Caki2 (cell line): ENCODE measurements at regions not wholly inside any gene's neighbourhood (a gene's known extent, or its start where the extent isn't known, plus 50 kb on each side); places are given as distances from the start of the nearest gene placed in this dataset.
A peak's percentile ranks its signal among the peaks of the same experiment; 100 is the strongest.

Experiments
- DNase-seq: peaks from one replicate; pipeline ENCODE4 v3.0.0-alpha.2; 2015; ENCODE audit warnings: low read depth
- in situ Hi-C: cut with HindIII; loops from 2 replicates; pipeline ENCODE4 v1.10.0; 2016; ENCODE audit warnings: low sequenced_read_pairs, low pct_unique_long_range_greater_than_20kb, mixed read lengths

DNA sequence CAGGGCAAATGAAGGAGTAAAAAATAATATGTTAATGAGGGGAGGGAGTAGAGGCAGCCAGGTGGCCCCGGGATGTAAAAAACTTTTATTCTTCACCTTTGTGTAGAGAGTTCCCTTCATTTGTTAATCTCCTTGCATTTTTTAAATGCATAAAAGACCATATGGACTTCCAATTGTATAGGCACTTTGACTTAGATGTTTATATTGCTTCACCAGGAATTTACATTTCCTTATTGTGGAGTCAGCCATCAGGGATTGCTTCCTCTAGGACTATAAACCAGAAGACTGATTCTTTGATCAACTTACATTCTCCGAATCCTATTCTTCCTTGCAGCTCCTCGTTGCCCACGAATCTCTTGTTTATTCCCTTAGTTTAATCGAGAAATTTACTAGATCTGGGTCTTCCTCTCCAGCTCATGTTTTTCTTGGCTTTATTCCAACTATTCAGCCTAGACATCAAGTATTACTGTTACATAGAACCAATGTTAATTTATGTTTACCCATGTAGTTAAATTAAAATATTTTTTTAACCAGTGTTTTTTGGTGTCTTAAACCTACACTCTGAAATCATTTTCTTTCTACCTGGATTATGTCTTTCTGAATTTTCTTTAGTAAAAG lies 1187.0 kb upstream of the SLC10A2 start:
- in situ Hi-C loops, result no loop called here
- no peak for DNase-seq

DNA sequence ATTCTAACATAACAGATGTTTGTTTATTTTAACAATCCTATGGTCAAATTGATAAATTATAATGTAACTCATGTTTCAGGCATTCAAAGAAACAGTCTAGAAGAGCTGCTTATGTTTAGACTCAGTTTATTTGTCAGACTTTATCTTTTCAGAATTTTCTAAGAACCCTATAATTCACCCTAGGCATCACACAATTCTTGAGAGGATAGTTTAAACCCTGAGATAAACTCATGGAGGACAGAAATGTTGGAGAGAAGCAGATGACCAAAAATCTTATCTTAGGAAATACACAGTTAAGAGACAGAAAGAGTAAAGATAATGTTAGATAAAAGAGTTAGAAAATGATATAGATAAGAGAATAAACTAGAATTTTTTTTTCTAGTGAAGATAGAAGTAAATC lies 1185.7 kb upstream of the SLC10A2 start:
- in situ Hi-C loops, result no loop called here
- no peak for DNase-seq

GRCh38 chr13:104246955-104247354 lies 1180.7 kb upstream of the SLC10A2 start:
- in situ Hi-C loops, result no loop called here
- no peak for DNase-seq

DNA sequence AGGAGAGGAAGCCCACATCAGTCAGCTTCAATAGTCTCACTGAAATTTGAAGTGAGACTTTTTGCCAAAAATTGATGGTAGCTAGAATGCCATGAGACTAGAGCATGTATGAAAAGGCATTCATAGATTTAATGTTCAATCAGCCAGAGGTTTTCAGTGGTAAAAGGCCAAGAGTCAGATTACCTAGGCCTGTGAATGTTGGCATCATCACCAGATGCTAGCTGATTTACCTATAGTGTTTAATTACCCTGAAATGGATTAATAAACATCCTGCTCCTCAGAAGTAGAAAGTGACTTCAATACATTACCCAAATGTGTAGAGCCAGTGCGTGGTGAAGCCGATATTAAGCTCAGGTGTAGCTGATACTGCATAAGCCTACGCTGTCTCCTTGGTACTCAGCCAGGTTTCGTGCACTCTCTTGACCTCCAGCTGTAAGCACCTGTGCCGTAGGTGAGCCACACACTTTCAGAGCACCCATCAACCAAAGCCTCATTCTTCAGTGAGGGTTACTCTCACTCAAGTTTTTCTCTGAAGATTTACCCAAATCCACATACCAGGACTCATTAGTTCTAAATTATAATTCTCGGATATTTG lies 1140.3 kb upstream of the SLC10A2 start:
- DNase-seq, result no peak
- in situ Hi-C loops, result no loop called here

- in situ Hi-C loops, result no loop called here
- DNase-seq, result no peak
Measured at GRCh38 chr13:104204177-104204576, 1138.0 kb upstream of the SLC10A2 start.

DNA sequence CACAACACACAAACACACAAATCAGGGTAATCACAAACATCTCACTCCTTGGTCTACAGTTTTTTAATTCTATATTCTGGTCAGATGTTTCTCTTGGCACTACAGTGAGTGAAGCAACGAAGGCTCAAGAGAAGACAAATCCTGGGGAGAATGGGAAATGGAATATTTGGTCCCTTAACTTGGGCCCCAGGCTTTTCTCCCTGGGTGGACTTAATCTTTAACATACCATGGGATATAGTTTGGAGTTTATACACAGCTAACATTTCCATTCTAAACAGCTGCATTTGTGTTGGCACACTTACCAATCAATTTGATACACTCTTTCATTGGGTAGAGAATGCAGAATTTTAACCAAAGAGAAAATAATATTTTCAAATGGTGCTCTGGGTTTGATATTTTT lies 1132.6 kb upstream of the SLC10A2 start:
- in situ Hi-C loops, result no loop called here

DNA sequence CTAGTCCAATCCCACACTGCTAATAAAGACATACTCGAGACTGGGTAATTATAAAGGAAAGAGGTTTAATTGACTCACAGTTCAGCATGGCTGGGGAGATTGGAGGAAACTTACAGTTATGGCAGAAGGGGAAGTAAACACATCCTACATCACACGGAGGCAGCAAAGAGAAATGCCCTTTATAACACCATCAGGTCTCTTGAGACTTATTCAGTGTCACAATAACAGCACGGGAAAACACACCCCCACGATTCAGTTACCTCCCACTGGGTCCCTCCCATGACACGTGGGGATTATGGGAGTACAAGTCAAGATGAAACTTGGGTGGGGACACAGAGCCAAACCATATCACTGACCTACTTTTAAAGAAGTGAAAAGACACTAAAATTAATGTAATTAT lies 1130.4 kb upstream of the SLC10A2 start:
- in situ Hi-C loops, result no loop called here
- no peak for DNase-seq

More for the DNA sequence above, 1132.6 kb upstream of the SLC10A2 start:
- no peak for DNase-seq

DNA sequence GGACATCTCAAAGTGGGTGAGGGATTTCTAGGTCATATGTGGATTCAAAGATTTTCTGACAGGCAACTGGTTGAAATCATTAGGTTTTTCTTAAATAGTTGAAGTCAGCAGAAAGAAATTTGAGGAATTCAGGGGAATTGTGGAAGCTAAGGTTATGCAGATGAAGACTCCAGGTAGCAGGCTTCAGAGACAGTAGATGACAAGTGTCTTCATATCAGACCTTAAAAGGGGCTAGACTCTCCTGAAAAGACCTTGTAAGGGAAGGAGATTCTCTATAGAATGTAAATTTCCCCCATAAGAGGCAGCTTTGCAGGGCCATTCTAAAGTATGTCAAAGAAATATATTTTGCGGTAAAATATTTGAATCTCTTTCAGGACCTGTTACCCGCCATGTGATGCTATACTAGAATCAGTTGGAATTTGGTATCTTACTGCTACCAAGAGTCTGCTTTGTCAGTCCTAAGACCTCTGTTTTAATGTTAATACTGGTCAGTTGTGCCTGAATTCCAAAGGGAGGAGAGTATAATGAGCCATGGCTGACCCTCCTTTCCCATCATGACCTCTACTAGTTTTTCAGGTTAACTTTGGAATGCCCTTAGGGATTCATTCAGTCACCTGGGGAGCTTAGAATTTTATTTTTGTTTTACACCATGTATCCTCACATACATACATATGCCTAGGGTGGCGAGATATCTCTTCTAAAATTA lies 1115.5 kb upstream of the SLC10A2 start:
- no peak for DNase-seq
- in situ Hi-C loops, result no loop called here

DNA sequence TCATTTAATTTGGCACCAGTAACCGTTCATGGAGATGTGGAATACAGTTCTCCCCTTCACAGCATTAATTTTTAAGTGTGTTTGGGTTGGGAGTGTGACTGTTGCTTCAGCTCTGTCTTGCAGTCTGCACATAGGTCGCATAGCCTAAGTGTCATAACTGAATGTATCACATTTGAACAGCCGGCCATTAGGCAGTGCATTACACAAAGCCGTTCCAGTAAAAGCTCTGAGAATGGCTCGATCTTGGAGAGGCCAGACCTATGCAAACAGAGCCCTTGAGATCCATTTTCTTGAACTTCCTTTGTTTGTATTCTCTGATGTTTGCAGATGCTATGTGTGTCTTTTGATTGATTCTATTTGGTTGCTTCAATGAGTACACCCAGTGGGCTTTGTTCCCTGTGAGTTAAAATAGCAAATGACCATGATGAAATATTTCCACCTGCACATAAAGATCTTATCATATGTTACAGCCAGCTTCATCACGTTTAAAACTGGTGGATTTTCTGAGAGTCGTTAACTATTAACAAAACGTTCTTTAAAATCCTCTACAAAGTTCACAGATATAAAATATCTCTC lies 1104.9 kb upstream of the SLC10A2 start:
- in situ Hi-C loops, result no loop called here

GRCh38 chr13:104163866-104164630 lies 1097.8 kb upstream of the SLC10A2 start:
- no peak for DNase-seq
- in situ Hi-C loops, result no loop called here

More for the DNA sequence above, 1104.9 kb upstream of the SLC10A2 start:
- DNase-seq, result no peak

GRCh38 chr13:104160536-104160935 lies 1094.3 kb upstream of the SLC10A2 start:
- DNase-seq, result no peak
- in situ Hi-C loops, result no loop called here

DNA sequence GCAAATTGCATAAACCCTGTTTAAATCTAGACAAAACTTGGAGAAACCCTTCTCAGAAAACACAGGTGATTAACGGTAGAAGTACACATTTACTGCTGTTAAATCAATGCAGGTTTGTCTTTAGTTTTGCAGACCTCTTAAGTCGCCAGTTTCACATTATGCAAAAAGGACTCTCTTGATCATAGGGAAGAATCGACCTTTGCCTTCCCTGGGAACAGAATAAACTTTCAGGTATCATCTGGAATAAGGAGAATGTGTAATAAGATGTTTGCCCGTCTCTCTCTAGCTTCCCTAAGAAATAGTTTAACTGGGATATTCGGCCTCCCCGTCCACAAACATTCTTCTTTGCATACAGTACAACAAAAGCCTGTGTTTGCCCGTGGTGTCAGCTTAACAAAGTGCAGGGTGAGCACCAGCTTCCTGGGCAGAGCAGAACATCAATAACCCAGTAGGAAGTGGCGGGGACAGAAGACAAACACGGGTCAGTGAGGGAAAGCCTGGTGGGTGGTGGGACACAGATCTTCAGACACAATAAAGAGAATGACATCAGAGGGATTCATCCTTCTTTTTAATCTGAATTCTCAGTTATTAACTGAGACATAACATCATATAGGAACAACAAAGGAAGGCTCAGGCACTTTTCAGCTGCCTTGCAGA lies 1077.7 kb upstream of the SLC10A2 start:
- in situ Hi-C loops, result no loop called here
- no peak for DNase-seq

GRCh38 chr13:104140552-104140951 lies 1074.3 kb upstream of the SLC10A2 start:
- in situ Hi-C loops, result no loop called here
- DNase-seq, result no peak

DNA sequence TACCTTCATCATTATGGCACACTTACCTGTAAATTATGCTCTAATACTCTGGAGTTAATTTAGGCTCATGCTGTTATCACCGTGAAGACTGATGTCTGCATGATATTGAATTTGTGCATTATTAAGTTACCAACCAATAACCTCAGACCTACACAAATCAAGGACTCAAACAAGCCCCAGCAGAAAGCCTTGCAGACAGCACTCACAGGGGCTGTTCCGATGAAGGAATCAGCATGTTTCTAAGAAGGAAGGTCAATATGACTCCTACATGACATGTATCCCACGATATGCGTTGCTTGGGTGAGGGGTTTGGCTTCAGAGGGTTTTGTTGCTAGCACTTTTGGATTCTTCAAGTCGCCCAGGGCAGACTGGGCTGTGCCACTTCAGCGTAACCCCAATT lies 1071.2 kb upstream of the SLC10A2 start:
- in situ Hi-C loops, result no loop called here

GRCh38 chr13:104132849-104133248 lies 1066.6 kb upstream of the SLC10A2 start:
- no peak for DNase-seq
- in situ Hi-C loops, result no loop called here

More for the DNA sequence above, 1071.2 kb upstream of the SLC10A2 start:
- DNase-seq, result no peak

DNA sequence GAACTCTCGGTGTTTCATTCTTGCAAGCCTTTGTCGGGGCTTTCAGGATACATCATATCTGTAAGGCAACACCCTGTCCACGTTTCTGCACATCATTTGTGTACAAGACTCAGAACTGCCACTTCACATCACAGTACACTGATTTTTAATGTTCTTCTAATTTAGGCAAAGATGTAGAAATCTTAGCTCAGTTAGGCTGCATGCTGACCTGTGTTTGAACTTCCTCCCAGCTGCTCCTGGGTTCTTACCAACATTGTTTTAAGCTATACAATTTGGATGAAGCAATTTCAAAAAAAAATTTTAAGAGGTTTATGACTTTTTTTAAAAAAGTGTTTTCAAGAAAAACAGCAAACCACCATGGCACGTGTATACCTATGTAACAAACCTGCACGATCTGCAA lies 1047.9 kb upstream of the SLC10A2 start:
- in situ Hi-C loops, result no loop called here
- DNase-seq, result no peak

DNA sequence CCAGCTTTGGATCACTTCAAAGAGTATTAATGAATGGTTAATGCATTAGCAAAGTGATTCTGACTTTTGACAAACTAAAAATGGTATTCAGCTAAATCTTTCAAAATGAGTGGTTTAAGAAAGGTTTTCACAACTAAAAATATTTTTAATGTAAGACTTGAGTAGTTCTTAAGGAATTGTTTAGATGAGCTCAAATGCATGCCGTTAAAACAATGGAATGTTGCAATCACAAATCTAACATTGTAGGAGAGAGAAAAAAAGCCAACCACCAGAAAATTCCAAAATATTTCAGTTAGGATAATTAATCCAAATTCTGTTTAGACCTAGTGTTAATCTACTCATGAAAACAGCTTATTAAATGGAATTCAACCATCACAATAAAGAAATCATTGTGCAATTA lies 1044.8 kb upstream of the SLC10A2 start:
- DNase-seq, result no peak
- in situ Hi-C loops, result no loop called here

- in situ Hi-C loops, result no loop called here
- DNase-seq, result peak; percentile 73
Measured at GRCh38 chr13:104106705-104107393, 1040.6 kb upstream of the SLC10A2 start.
